ENCODE measurements at regions not wholly inside any gene's neighbourhood (a gene's known extent, or its start where the extent isn't known, plus 50 kb on each side); places are given as distances from the start of the nearest gene placed in this dataset.
A peak's percentile ranks its signal among the peaks of the same experiment; 100 is the strongest.

GRCh38 chr22:49211176-49211575 is 616.5 kb downstream of the BRD1 start:
- H3K27me3 ChIP-seq: peaks cover 0 to 40% (median 0%) of the 10 kb centered on the region in 3 donors

GRCh38 chr22:49210606-49211005 is 617.1 kb downstream of the BRD1 start:
- Histone ChIP-seq H3K27me3 (peaks cover 0 to 41% (median 0%) of the 10 kb centered on the region in 3 donors), H3K4me1 (no peaks in the 10 kb centered on the region), H3K9me3 (no peaks in the 10 kb centered on the region), H3K4me3 (no peak overlapping the region), H3K36me3 (no peaks in the 10 kb centered on the region), H3K27ac (no peak overlapping the region)
- TF ChIP-seq POLR2A (IDR thresholded peaks at IDR 0.05) (no peak), EP300 (IDR thresholded peaks at IDR 0.05) (no peak)
- intact Hi-C loops (cut with DNase I): no loop called here
- 92 to 93% methylated on average over 6 of the region's 6 CpGs for WGBS, 2 donors
- DNase-seq: peak; percentile 52

More at GRCh38 chr22:49211176-49211575, 616.5 kb downstream of the BRD1 start:
- no peaks in the 10 kb centered on the region for H3K36me3 ChIP-seq
- H3K9me3 ChIP-seq: no peaks in the 10 kb centered on the region
- intact Hi-C loops (cut with DNase I): no loop called here
- no peaks in the 10 kb centered on the region for H3K4me1 ChIP-seq
- no peak for TF ChIP-seq CTCF (IDR thresholded peaks at IDR 0.05)
- TF ChIP-seq POLR2A (IDR thresholded peaks at IDR 0.05): no peak
- TF ChIP-seq EP300 (IDR thresholded peaks at IDR 0.05): no peak
- no peak for TF ChIP-seq POLR2AphosphoS5 (IDR thresholded peaks at IDR 0.05)
- peak; percentile 15 for DNase-seq
- WGBS, 2 donors: 78 to 86% methylated on average over 5 of the region's 5 CpGs
- no peak overlapping the region for H3K27ac ChIP-seq
- no peak overlapping the region for H3K4me3 ChIP-seq

DNA sequence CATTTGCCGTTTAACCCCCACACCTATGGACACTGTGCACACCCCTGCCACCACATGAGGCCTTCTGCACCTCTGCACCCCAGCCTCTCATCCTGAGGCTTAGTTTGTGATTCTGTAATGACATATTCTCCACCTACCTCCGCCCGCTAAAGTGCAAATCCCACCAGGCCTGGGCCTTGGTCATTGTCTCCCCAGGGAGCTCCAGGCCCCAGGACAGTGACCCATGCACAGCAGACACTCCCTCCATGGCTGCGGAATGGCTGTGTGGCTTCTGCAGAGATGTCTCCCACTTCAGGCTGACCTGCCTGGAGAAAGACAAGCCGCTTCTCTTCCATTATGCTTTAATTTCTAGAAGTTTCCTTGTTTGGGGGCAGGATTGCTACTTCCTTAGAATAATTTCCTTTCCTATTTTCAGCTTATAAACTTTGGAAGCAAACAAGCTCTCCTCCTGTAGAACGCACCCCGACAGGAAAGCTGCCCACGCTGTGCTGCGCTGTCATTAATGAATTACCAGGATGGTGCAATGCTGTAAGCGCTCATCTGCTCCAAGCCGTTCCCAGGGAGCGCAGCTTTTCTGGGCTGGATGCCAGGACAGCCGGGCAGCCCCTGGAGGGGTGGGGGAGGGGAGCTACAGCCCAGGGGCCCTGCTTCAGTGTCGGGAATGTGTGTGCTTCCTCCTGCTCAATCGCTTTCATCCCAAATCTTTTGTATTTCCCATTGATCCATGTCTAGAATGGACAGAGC is 618.0 kb downstream of the BRD1 start:
- 23 to 54% methylated on average over 15 of the region's 15 CpGs for WGBS, 2 donors
- DNase-seq: peak; percentile 30
- H3K36me3 ChIP-seq: no peaks in the 10 kb centered on the region
- TF ChIP-seq EP300 (IDR thresholded peaks at IDR 0.05) (no peak), POLR2AphosphoS5 (IDR thresholded peaks at IDR 0.05) (no peak), POLR2A (IDR thresholded peaks at IDR 0.05) (no peak), CTCF (IDR thresholded peaks at IDR 0.05) (no peak)
- H3K9me3 ChIP-seq: no peaks in the 10 kb centered on the region
- H3K4me1 ChIP-seq: no peaks in the 10 kb centered on the region
- H3K27me3 ChIP-seq: peaks cover 0 to 41% (median 0%) of the 10 kb centered on the region in 3 donors
- no peak overlapping the region for H3K4me3 ChIP-seq
- H3K27ac ChIP-seq: no peak overlapping the region
- intact Hi-C loops (cut with DNase I): no loop called here

DNA sequence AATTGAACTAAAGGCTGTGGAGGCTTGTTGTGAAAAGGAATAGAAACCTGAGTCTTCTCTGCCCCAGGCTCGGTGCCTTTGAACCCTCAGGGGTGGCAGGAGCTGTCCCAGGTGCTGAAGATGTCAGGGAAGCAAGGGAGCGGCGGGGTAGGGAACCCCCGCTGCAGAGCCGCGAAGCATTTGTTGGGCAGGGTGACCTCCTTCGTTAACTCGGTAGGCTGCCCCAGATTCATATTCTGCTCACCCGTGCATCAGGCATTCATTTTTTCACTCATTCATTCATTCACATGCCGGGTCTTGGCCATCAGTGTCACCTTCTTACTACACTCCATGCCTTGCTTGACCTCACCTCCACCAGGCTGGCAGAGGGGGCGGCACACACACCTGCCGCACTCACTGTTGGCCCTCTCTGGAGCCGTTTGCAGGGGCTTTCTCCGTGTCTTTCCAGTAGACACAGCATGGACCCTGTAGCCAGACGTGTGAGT is 618.9 kb downstream of the BRD1 start:
- Histone ChIP-seq H3K4me1 (no peaks in the 10 kb centered on the region), H3K4me3 (no peak overlapping the region), H3K9me3 (no peaks in the 10 kb centered on the region), H3K27ac (no peak overlapping the region), H3K36me3 (no peaks in the 10 kb centered on the region), H3K27me3 (peaks cover 0 to 49% (median 0%) of the 10 kb centered on the region in 3 donors)
- intact Hi-C loops (cut with DNase I): no loop called here
- 60 to 63% methylated on average over 15 of the region's 15 CpGs for WGBS, 2 donors
- peak; percentile 20 for DNase-seq
- TF ChIP-seq POLR2A (IDR thresholded peaks at IDR 0.05): no peak
- TF ChIP-seq EP300 (IDR thresholded peaks at IDR 0.05): no peak
- no peak for TF ChIP-seq POLR2AphosphoS5 (IDR thresholded peaks at IDR 0.05)
- no peak for TF ChIP-seq CTCF (IDR thresholded peaks at IDR 0.05)

GRCh38 chr22:49208004-49208402 is 619.7 kb downstream of the BRD1 start:
- no peak for TF ChIP-seq EP300 (IDR thresholded peaks at IDR 0.05)
- TF ChIP-seq POLR2A (IDR thresholded peaks at IDR 0.05): no peak
- no peak for TF ChIP-seq POLR2AphosphoS5 (IDR thresholded peaks at IDR 0.05)
- no peak for TF ChIP-seq CTCF (IDR thresholded peaks at IDR 0.05)
- WGBS, 2 donors: 78 to 84% methylated on average over 2 of the region's 2 CpGs
- Histone ChIP-seq H3K27ac (no peak overlapping the region), H3K27me3 (peaks cover 0 to 50% (median 0%) of the 10 kb centered on the region in 3 donors), H3K4me1 (no peaks in the 10 kb centered on the region), H3K4me3 (no peak overlapping the region), H3K36me3 (no peaks in the 10 kb centered on the region), H3K9me3 (no peaks in the 10 kb centered on the region)
- DNase-seq: peak; percentile 10
- intact Hi-C loops (cut with DNase I): no loop called here
